Activated naive CD4-positive, alpha-beta T cell treated with anti-CD3 and anti-CD28 coated beads, Interleukin-2, amount 50 U/mL, for 16 hours (primary cell): ENCODE measurements at regions not wholly inside any gene's neighbourhood (a gene's known extent, or its start where the extent isn't known, plus 50 kb on each side); places are given as distances from the start of the nearest gene placed in this dataset.
"Not testable (repeated sequence)": the region's sequence is repeated elsewhere in the genome, so short reads cannot be mapped to it uniquely, and the experiment has no call there.

Experiments used
- DNase-seq: peaks from one replicate; pipeline ENCODE4 v3.0.0-alpha.2; 2020

- no peak for DNase-seq
These were observed 300.4 kb upstream of the CLEC14A start for GRCh38 chr14:38556252-38556651.

- no peak for DNase-seq
These were observed 298.1 kb upstream of the CLEC14A start for GRCh38 chr14:38554026-38554425.

- no peak for DNase-seq
These were observed 297.7 kb upstream of the CLEC14A start for GRCh38 chr14:38553586-38553985.

- DNase-seq, result no peak
These were observed 293.7 kb upstream of the CLEC14A start for GRCh38 chr14:38549564-38549963.

GRCh38 chr14:38547961-38548490 is 292.1 kb upstream of the CLEC14A start:
- no peak for DNase-seq

- no peak for DNase-seq
These were observed 291.1 kb upstream of the CLEC14A start for GRCh38 chr14:38546932-38547551.

GRCh38 chr14:38544776-38545175 is 288.9 kb upstream of the CLEC14A start:
- DNase-seq, result no peak

- DNase-seq, result not testable (repeated sequence)
These were observed 288.0 kb upstream of the CLEC14A start for GRCh38 chr14:38543851-38544250.

GRCh38 chr14:38538053-38538452 is 282.2 kb upstream of the CLEC14A start:
- not testable (repeated sequence) for DNase-seq

GRCh38 chr14:38536376-38537038 is 280.6 kb upstream of the CLEC14A start:
- DNase-seq, result no peak

GRCh38 chr14:38528582-38528981 is 272.7 kb upstream of the CLEC14A start:
- DNase-seq, result no peak

GRCh38 chr14:38527502-38527878 is 271.6 kb upstream of the CLEC14A start:
- no peak for DNase-seq

GRCh38 chr14:38526826-38527501 is 271.1 kb upstream of the CLEC14A start:
- DNase-seq, result no peak

- DNase-seq, result no peak
These were observed 269.0 kb upstream of the CLEC14A start for GRCh38 chr14:38524636-38525509.

GRCh38 chr14:38522724-38523123 is 266.8 kb upstream of the CLEC14A start:
- DNase-seq, result no peak

GRCh38 chr14:38521591-38521990 is 265.7 kb upstream of the CLEC14A start:
- DNase-seq, result no peak

GRCh38 chr14:38517426-38517825 is 261.5 kb upstream of the CLEC14A start:
- DNase-seq, result no peak

GRCh38 chr14:38512236-38512635 is 256.3 kb upstream of the CLEC14A start:
- DNase-seq, result no peak

GRCh38 chr14:38507299-38507698 is 251.4 kb upstream of the CLEC14A start:
- no peak for DNase-seq

GRCh38 chr14:38505973-38506249 is 250.0 kb upstream of the CLEC14A start:
- no peak for DNase-seq

GRCh38 chr14:38505221-38505972 is 249.5 kb upstream of the CLEC14A start:
- DNase-seq, result no peak

GRCh38 chr14:38504175-38504574 is 248.3 kb upstream of the CLEC14A start:
- DNase-seq, result no peak

GRCh38 chr14:38502239-38502638 is 246.3 kb upstream of the CLEC14A start:
- no peak for DNase-seq
